H9 (cell line): ENCODE measurements at regions not wholly inside any gene's neighbourhood (a gene's known extent, or its start where the extent isn't known, plus 50 kb on each side); places are given as distances from the start of the nearest gene placed in this dataset.

Source experiments
- DNase-seq: peaks from one replicate; pipeline ENCODE4 v3.0.0-alpha.2; 2017
- H2AFZ ChIP-seq: one replicate; pipeline ENCODE4 v1.6.1; 2013; ENCODE audit warnings: mild to moderate bottlenecking, low read length, control low read depth, moderate library complexity
- H2AK5ac ChIP-seq: 2 replicates; pipeline ENCODE4 v1.6.1; 2013; ENCODE audit warnings: low read length, control low read depth, mixed read lengths; ENCODE audit not compliant: insufficient read length
- H2BK120ac ChIP-seq: one replicate; pipeline ENCODE4 v1.6.1; 2013; ENCODE audit warnings: low read depth, mild to moderate bottlenecking, low read length, control low read depth, inconsistent platforms; ENCODE audit not compliant: poor library complexity, severe bottlenecking
- H2BK12ac ChIP-seq: 2 replicates; pipeline ENCODE4 v1.6.1; 2013; ENCODE audit warnings: low read length, control low read depth, mixed read lengths, low read depth; ENCODE audit not compliant: insufficient read length
- H2BK15ac ChIP-seq: 2 replicates; pipeline ENCODE4 v1.6.1; 2013; ENCODE audit warnings: low read depth, low read length, control low read depth
- H2BK20ac ChIP-seq: one replicate; pipeline ENCODE4 v1.6.1; 2013; ENCODE audit warnings: low read depth, mild to moderate bottlenecking, low read length, control low read depth, inconsistent platforms; ENCODE audit not compliant: poor library complexity, severe bottlenecking
- H2BK5ac ChIP-seq: 2 replicates; pipeline ENCODE4 v1.6.1; 2013; ENCODE audit warnings: low read length, control low read depth, mixed read lengths; ENCODE audit not compliant: insufficient read length
- H3K14ac ChIP-seq: 2 replicates; pipeline ENCODE4 v1.6.1; 2013; ENCODE audit warnings: low read length, control low read depth; ENCODE audit not compliant: insufficient read depth
- H3K18ac ChIP-seq: 2 replicates; pipeline ENCODE4 v1.6.1; 2013; ENCODE audit warnings: low read depth, mild to moderate bottlenecking, mixed read lengths, low read length, control low read depth; ENCODE audit not compliant: insufficient read length
- H3K23ac ChIP-seq: 2 replicates; pipeline ENCODE4 v1.6.1; 2013; ENCODE audit warnings: low read length, control low read depth, mixed read lengths, low read depth; ENCODE audit not compliant: insufficient read length
- H3K23me2 ChIP-seq: 2 replicates; pipeline ENCODE4 v1.6.1; 2013; ENCODE audit warnings: low read depth, mild to moderate bottlenecking, mixed read lengths, low read length, control low read depth; ENCODE audit not compliant: insufficient read length, poor library complexity, severe bottlenecking
- H3K27ac ChIP-seq: 2 replicates; pipeline ENCODE4 v1.5.1; 2013; ENCODE audit warnings: low read length, control low read depth, mixed read lengths, low read depth; ENCODE audit not compliant: insufficient read length
- H3K27me3 ChIP-seq: 2 replicates; pipeline ENCODE4 v1.6.1; 2013; ENCODE audit warnings: low read length, control low read depth, inconsistent platforms; ENCODE audit not compliant: insufficient read depth
- H3K4ac ChIP-seq: 2 replicates; pipeline ENCODE4 v1.6.1; 2013; ENCODE audit warnings: low read depth, mild to moderate bottlenecking, control low read depth, inconsistent platforms, low read length, moderate library complexity
- H3K4me1 ChIP-seq: 2 replicates; pipeline ENCODE4 v1.6.1; 2013; ENCODE audit warnings: low read length, control low read depth, inconsistent platforms; ENCODE audit not compliant: insufficient read depth
- H3K4me2 ChIP-seq: 2 replicates; pipeline ENCODE4 v1.6.1; 2013; ENCODE audit warnings: low read length, control low read depth, mixed read lengths; ENCODE audit not compliant: insufficient read length, insufficient read depth
- H3K56ac ChIP-seq: 2 replicates; pipeline ENCODE4 v1.6.1; 2013; ENCODE audit warnings: low read depth, mild to moderate bottlenecking, mixed read lengths, low read length, control low read depth; ENCODE audit not compliant: insufficient read length
- H3K79me1 ChIP-seq: 2 replicates; pipeline ENCODE4 v1.6.1; 2013; ENCODE audit warnings: low read depth, mild to moderate bottlenecking, moderate library complexity, low read length, control low read depth, inconsistent platforms; ENCODE audit not compliant: insufficient read depth, poor library complexity, severe bottlenecking
- H3K79me2 ChIP-seq: 2 replicates; pipeline ENCODE4 v1.6.1; 2013; ENCODE audit warnings: low read length, control low read depth, inconsistent platforms; ENCODE audit not compliant: insufficient read depth
- H3K9ac ChIP-seq: 2 replicates; pipeline ENCODE4 v1.6.1; 2013; ENCODE audit warnings: low read length, control low read depth, mixed read lengths; ENCODE audit not compliant: insufficient read length; ENCODE audit errors: extremely low read depth
- H3K9me3 ChIP-seq: one replicate; pipeline ENCODE4 v1.6.1; 2013; ENCODE audit warnings: low read depth, low read length, inconsistent platforms; ENCODE audit not compliant: control insufficient read depth
- H3T11ph ChIP-seq: one replicate; pipeline ENCODE4 v1.6.1; 2013; ENCODE audit warnings: mild to moderate bottlenecking, low read length, control low read depth, inconsistent platforms
- H4K20me1 ChIP-seq: one replicate; pipeline ENCODE4 v1.6.1; 2013; ENCODE audit not compliant: control insufficient read depth, insufficient read length, insufficient read depth
- H4K5ac ChIP-seq: 2 replicates; pipeline ENCODE4 v1.6.1; 2013; ENCODE audit warnings: low read depth, mild to moderate bottlenecking, mixed read lengths, low read length, control low read depth; ENCODE audit not compliant: insufficient read length
- H4K8ac ChIP-seq: replicated peaks from 2 replicates; pipeline ENCODE4 v1.6.1; 2013; ENCODE audit warnings: low read length, control low read depth, mixed read lengths, low read depth; ENCODE audit not compliant: insufficient read length
- H4K91ac ChIP-seq: 2 replicates; pipeline ENCODE4 v1.6.1; 2013; ENCODE audit warnings: low read depth, mild to moderate bottlenecking, moderate library complexity, mixed read lengths, low read length, control low read depth; ENCODE audit not compliant: insufficient read length
- H3K27ac Mint-ChIP-seq, 3 experiments: 2 replicates in 2 of 3; 3 replicates in 1 of 3; pipeline ENCODE4 v1.8.0; 2020 to 2021; ENCODE audit warnings: mixed read lengths in 3 of 3, mild to moderate bottlenecking in 1 of 3, moderate library complexity in 1 of 3
- H3K27me3 Mint-ChIP-seq: 2 replicates; pipeline ENCODE4 v1.8.0; 2021; ENCODE audit warnings: low read depth, mild to moderate bottlenecking, moderate library complexity, mixed read lengths
- H3K36me3 Mint-ChIP-seq, 3 experiments: 2 replicates in 2 of 3; 3 replicates in 1 of 3; pipeline ENCODE4 v1.8.0; 2020 to 2021; ENCODE audit warnings: low read depth in 3 of 3, mixed read lengths in 3 of 3; ENCODE audit not compliant: insufficient read depth in 1 of 3
- H3K4me1 Mint-ChIP-seq, 2 experiments: 2 replicates each; pipeline ENCODE4 v1.8.0; 2020; ENCODE audit warnings: mixed read lengths in 2 of 2
- H3K4me3 Mint-ChIP-seq, 2 experiments: 2 replicates in 1 of 2; 3 replicates in 1 of 2; pipeline ENCODE4 v1.8.0; 2020 to 2021; ENCODE audit warnings: mild to moderate bottlenecking in 2 of 2, mixed read lengths in 2 of 2, moderate library complexity in 1 of 2
- H3K9me3 Mint-ChIP-seq, 2 experiments: 2 replicates in 1 of 2; 3 replicates in 1 of 2; pipeline ENCODE4 v1.8.0; 2020; ENCODE audit warnings: mild to moderate bottlenecking in 2 of 2, mixed read lengths in 2 of 2, moderate library complexity in 1 of 2
- WGBS: extraction: QIAGEN DNeasy Blood & Tissue Kit; methylation state at CpG from one replicate; pipeline ENCODE4 v1.1.7; 2013; ENCODE audit warnings: missing lambda C conversion rate, low lambda C conversion rate, mixed read lengths; ENCODE audit not compliant: insufficient read length; ENCODE audit errors: extremely low coverage; 5-methylcytosine and 5-hydroxymethylcytosine counted together
- TF ChIP-seq, protein P1 (sequence below): fragments of 200-600 bp; sonication (generic); conservative IDR thresholded peaks from 3 replicates; pipeline ENCODE4 v1.8.0; 2021; ENCODE audit warnings: antibody characterized with exemption, mild to moderate bottlenecking

DNA sequence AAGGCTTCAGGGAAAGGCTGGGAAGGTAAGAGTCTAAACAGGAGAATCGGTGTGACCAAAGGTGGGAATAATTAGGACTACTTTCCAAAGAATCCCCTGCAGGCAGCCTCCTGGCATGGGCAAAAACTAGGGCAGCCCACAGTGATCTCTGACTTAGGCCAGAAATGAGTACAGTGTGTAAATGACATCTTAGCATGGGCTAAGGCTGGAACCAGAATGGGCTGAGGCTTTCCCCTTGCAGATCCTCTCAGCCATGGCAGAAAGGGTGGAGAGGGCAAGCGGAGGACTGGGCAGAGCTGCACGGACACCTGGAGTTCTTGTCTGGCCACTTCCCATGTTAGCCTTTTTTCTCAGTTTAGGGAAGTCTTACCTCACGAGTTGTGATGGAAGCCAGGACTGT is 69.9 kb upstream of the FOXQ1 start:
- H3K4me3 Mint-ChIP-seq, result no peak overlapping the region
- no peak for DNase-seq
- H2BK20ac ChIP-seq, result no peak overlapping the region
- no peak overlapping the region for H2BK5ac ChIP-seq
- H3K9ac ChIP-seq, result no peak overlapping the region
- H3K9me3 ChIP-seq, result no peaks in the 10 kb centered on the region
- no peak overlapping the region for H3K23ac ChIP-seq
- H3K79me1 ChIP-seq, result no peaks in the 10 kb centered on the region
- H3K27ac ChIP-seq, result no peak overlapping the region
- no peak overlapping the region for H4K91ac ChIP-seq
- peaks cover 8% of the 10 kb centered on the region for H3K27me3 Mint-ChIP-seq
- no peak overlapping the region for H2BK12ac ChIP-seq
- H2AK5ac ChIP-seq, result no peak overlapping the region
- H3K36me3 Mint-ChIP-seq, result no peaks in the 10 kb centered on the region
- TF ChIP-seq, protein P1, sequence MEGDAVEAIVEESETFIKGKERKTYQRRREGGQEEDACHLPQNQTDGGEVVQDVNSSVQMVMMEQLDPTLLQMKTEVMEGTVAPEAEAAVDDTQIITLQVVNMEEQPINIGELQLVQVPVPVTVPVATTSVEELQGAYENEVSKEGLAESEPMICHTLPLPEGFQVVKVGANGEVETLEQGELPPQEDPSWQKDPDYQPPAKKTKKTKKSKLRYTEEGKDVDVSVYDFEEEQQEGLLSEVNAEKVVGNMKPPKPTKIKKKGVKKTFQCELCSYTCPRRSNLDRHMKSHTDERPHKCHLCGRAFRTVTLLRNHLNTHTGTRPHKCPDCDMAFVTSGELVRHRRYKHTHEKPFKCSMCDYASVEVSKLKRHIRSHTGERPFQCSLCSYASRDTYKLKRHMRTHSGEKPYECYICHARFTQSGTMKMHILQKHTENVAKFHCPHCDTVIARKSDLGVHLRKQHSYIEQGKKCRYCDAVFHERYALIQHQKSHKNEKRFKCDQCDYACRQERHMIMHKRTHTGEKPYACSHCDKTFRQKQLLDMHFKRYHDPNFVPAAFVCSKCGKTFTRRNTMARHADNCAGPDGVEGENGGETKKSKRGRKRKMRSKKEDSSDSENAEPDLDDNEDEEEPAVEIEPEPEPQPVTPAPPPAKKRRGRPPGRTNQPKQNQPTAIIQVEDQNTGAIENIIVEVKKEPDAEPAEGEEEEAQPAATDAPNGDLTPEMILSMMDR, result no peak
- no peaks in the 10 kb centered on the region for H4K20me1 ChIP-seq
- H2AFZ ChIP-seq, result no peak overlapping the region
- no peaks in the 10 kb centered on the region for H3K23me2 ChIP-seq
- no peak overlapping the region for H3K18ac ChIP-seq
- H3K4me1 Mint-ChIP-seq, result peaks cover 13 to 14% of the 10 kb centered on the region in 2 experiments
- no peaks in the 10 kb centered on the region for H3K79me2 ChIP-seq
- H3K9me3 Mint-ChIP-seq, result no peaks in the 10 kb centered on the region
- no peaks in the 10 kb centered on the region for H3K27me3 ChIP-seq
- no peak overlapping the region for H3K4ac ChIP-seq
- H2BK120ac ChIP-seq, result no peak overlapping the region
- 0 out of 2 replicates have a peak, but pooled peaks cover 4% of the 10 kb centered on the region for H3K4me1 ChIP-seq
- no peak overlapping the region for H3K4me2 ChIP-seq
- H3T11ph ChIP-seq, result no peak overlapping the region
- no peak overlapping the region for H3K56ac ChIP-seq
- H3K14ac ChIP-seq, result no peak overlapping the region
- no peak overlapping the region for H4K5ac ChIP-seq
- no peak overlapping the region for H3K27ac Mint-ChIP-seq
- no peak overlapping the region for H2BK15ac ChIP-seq
- H4K8ac ChIP-seq, result no peak overlapping the region
- no CpG with 5 or more reads among the region's 4 CpGs for WGBS
